ENCODE measurements at regions not wholly inside any gene's neighbourhood (a gene's known extent, or its start where the extent isn't known, plus 50 kb on each side); places are given as distances from the start of the nearest gene placed in this dataset.
"Not testable (repeated sequence)": the region's sequence is repeated elsewhere in the genome, so short reads cannot be mapped to it uniquely, and the experiment has no call there.

DNA sequence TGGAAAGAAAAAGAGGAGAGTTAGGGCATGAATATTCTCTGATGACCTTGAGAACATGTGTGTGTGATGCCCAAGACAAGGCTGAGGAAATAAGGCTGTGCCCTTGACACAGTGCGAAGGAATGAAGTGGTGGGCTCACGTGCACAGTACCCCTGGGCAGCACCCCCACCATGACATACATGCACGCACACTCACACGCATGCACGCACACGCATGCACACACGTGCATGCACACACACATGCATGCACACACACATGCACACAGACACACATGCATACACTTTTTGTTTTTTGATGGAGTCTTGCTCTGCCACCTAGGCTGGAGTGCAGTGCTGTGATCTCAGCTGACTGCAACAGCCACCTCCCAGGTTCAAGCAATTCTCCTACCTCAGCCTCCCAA is 118.1 kb downstream of the GATA3 start:
- no peak for DNase-seq
- intact Hi-C loops (cut with DNase I), result no loop called here

DNA sequence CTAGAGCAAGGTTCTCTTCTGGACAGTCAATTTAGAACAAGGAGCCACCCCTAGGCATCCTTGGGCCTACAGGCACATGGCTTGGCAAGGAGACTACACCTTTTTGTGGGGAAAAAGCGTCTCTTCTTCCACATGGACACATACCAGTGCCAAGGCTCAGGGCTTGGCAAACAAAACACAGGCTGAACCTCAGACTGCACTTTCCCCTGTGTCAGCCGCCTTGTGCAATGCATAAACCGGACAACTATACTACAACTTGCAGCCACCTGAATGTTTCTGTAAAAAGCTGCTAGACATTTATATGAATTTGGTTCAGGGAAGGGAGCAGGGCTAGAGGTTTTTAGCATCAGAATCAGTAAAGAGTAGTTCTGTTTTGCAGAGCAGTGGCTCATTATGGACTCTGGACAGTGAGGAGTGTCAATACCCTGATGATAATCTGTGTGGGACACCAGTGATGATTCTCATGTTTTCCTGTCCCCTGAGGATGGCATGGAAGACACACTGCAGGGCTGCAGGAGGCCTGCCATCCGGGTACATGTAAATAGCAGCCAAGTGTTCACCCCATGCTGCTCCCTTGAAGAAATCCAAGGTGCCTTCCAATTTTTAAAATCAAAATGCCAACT is 118.9 kb downstream of the GATA3 start:
- no peak for DNase-seq
- intact Hi-C loops (cut with DNase I), result no loop called here

DNA sequence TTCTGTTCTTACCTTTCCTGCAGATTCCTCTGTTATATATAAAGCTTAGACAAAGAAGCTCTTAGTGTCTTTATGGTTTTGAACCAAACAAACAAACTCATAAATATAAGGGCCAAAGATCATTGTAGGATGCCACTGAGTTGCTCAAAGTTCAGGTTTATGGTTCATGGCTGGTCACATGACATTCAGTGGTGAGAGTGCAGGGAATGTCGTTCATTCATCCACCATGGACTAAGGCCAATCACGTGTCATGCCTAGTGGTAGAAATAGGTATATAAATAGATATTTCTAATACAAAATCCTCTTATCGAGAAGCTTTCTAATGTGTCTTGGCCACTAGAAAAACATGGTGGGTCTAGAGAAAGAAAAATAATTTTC is 119.4 kb downstream of the GATA3 start:
- DNase-seq, result no peak
- intact Hi-C loops (cut with DNase I), result no loop called here

DNA sequence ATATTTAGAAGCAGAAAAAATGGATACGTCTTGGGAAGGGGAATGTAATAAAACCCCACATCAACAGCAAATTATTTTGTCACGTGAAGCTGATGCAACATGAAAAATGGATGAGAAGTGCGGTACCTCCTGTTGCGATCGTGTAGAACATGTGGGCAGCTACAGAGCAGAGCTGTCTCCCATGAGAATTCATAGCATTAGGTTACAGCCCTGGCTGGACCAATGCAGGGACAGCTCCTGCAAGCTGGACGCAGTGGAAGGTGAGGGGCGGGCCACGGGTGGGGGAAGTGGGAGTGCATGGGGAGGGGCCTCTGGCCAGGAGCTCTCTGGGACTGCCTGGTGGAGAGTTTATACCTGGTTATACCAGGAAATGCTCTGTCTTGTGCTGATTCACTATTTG is 120.3 kb downstream of the GATA3 start:
- intact Hi-C loops (cut with DNase I), result no loop called here
- DNase-seq, result no peak

DNA sequence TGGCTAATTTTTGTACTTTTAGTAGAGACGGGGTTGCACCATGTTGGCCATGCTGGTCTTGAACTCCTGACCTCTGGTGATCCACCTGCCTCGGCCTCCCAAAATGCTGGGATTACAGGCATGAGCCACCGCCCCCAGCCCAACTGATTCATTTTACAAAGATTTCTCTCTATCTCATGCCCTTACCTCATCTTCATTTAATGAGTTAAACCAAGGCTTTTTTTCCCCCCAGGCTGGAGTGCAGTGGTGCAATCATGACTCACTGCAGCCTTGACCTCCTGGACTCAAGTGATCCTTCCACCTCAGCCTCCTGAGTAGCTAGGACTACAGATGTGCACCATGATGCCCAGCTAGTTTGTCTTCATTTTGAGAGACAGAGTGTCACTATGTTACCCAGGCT is 123.0 kb downstream of the GATA3 start:
- intact Hi-C loops (cut with DNase I); DNase-seq: not testable (repeated sequence)

DNA sequence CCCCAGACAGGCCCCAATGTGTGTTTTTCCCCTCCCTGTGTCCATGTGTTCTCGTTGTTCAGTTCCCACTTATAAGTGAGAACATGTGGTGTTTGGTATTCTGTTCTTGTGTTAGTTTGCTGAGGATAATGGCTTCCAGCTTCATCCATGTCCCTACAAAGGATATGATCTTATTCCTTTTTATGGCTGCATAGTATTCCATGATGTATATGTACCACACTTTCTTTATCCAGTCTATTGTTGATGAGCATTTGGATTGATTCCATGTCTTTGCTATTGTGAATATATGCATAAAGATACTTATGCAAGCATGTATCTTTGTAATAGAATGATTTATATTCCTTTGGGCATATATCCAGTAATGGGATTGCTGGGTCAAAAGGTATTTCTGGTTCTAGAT is 125.3 kb downstream of the GATA3 start:
- DNase-seq; intact Hi-C loops (cut with DNase I): not testable (repeated sequence)

DNA sequence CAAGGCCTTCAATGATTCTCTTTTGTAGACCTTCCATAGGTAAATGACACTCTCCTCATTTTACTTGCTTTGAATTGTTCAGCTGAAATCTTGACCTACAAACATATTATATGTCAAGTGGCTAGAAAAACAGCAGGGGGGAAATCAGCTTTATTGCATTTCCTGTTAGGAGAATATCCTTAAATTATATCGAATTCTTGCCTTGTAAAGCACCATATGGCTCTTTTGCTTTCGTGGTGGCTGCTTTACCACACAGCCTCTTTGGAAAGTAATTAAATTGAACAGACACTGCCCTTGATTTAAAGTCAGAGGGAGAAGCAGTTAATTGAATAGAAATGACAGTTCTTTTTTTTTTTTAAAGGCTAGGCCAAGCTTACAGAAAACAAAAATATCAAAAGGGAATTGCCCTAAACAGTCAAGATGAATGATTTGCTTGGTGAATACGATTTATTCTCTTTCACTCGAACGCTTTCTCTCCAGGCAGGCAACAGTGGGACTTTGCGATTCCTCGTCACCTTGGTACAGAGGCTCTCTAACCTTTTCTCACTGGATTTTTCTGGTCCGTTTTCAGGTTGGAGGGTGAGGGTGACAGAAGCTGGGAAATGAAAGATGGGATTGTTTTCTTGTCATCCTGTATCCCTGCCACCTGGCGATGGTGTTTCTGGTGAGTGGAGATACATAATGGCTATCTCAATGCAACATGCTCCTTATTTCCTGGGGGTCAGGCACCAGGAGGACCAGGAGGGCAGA is 126.0 kb downstream of the GATA3 start:
- no peak for DNase-seq

DNA sequence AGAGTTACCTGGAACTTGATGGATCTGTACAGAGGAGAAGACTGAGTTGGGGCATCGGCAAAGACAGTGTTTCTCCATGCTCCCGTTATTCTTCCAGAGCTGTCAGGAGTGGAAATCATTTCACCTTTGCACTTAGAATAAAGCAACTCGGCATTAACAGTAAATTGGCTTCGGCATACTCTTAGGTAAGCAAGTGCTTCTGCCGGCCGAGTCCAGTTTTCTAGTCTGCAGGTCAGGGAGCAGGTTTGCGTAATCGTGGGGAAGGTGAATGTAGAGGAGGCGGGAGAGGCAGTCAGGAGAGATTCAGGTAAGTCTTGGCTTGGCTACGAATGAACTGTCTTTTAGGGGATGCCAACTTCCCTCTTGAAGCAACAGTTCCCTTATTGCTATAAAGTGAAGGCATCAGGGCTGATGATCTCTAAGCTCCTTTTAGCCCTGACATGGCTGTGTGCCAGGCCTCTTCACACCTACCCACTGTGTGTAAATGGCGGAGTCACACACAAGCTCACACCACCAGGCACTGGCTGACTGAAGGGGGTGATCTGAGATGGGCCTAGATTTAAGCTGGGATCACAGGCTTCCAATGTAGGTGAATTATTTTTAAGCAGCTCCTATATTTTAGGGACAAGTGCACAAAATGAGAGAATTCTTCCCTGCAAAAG is 127.1 kb downstream of the GATA3 start:
- no peak for DNase-seq
- intact Hi-C loops (cut with DNase I), result no loop called here

More for the DNA sequence above, 126.0 kb downstream of the GATA3 start:
- intact Hi-C loops (cut with DNase I), result no loop called here

DNA sequence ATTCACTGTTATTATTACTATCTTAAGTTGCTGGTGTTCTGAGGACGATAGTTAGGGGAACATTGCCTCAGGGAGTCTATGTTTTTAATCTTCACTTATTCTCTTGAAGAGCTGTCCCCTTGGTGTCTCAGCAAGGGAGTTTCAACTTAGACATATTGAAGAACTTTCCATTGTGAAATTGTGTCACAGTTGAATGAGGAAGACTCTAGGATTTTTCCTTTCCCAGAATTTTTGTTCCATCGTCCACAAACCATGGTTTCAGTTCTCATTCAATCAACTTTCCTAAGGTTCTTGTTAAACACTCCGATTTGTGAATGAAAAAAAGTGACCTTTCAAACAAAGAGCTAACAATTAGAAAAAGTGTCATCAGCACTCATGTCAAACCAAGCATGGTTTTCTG is 128.3 kb downstream of the GATA3 start:
- DNase-seq, result no peak
- intact Hi-C loops (cut with DNase I), result no loop called here

DNA sequence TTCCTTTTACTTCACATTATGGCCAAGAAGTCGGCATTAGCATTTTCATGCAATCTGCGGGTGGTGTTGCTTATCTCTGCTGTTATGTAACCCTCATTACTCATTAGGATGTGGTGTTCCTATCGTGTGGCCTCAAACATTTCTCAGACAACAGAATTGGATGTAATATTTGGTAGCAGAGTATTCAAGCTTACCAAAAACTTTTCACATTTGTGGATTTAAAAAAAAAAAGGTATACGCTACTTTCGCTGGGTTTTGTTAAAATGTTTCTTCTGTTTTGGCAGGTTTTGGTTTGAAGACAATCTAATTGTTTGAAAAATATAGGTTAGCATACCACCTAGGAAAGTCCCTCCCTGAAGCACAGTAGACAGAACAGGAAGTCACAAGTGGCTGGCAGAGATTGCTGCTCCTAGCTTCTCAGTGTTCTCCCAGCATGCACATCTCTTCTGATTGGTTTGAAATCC is 128.8 kb downstream of the GATA3 start:
- DNase-seq, result no peak
- intact Hi-C loops (cut with DNase I), result no loop called here

DNA sequence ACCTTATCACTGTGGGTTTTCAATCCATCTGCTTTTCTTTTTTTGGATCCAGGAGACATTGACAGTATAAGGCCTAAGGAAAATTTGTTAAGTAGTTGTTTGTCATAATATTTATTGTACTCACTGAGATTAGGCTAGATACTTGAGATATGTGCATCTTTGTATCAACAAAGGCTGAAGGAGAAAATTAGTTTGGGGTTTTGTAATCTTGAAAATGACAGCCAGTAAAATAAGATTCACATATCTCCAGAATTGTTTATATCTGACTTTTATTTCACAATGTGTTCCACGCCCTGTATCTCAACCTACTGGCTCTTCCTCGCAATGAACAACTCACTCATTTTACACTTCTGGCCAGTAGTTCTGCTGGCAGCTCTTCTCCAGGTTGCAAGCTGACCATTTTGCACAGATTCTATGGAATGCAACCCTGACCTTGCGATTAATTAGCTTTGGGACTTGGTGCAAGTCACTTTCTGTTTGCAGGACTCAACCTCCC is 132.7 kb downstream of the GATA3 start:
- intact Hi-C loops (cut with DNase I), result no loop called here
- DNase-seq, result no peak

DNA sequence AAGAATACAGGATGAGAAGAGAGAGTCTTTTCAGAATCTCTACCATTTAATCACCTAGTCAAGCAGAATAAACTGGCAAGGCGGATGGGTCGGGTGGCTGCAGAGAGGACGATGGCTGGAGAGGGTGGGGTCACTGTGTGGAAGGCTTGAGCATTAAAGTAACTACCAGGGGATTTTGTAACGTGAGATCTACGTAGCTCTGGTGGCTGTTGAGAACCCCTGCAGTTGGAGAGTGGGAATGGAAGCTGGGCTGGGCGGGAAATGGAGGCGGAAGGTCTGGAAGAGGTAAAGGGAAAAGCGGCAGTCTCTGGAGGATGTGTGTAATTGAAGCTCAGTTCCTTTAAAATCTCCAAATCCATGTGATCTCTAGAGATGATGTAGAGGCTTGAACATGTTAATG is 135.0 kb downstream of the GATA3 start:
- intact Hi-C loops (cut with DNase I), result no loop called here
- DNase-seq, result no peak

DNA sequence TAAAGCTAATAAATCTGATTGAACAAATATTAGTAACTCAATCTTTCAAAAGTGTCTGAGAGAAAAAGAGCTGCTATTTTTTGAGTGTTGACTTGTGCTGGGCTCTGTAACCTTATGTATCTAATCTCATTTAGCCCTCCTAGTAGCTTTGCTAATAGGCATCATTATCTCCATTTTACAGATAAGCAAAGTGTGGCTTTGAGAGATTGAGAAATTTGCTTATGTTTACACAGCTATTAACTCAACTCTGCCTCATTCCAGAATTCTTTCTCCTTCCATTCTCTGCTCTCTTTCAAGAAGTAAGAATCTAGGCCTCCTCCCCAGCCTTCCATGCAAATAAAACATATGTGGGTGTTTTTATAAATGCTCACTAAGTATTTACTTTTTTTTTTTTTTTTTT is 137.8 kb downstream of the GATA3 start:
- intact Hi-C loops (cut with DNase I), result no loop called here
- no peak for DNase-seq

DNA sequence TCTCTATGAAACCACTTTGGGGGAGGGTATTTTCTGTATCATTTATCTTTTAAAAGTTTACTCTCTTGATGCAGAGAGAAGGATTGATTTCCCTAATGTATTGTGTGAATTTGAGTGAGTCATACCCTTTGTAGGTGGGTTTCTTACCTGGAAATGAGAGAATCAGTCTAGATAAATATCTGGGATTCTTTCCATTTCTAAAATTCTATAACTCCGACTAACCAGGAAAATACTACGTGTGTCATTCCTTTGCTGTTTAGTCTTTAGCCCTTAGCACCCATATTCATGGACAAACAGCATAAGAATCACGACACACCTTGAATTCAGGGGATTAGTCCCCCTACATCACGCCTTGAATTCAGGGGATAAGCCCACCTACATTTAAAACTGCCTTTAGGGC is 139.1 kb downstream of the GATA3 start:
- no peak for DNase-seq
- intact Hi-C loops (cut with DNase I), result no loop called here

DNA sequence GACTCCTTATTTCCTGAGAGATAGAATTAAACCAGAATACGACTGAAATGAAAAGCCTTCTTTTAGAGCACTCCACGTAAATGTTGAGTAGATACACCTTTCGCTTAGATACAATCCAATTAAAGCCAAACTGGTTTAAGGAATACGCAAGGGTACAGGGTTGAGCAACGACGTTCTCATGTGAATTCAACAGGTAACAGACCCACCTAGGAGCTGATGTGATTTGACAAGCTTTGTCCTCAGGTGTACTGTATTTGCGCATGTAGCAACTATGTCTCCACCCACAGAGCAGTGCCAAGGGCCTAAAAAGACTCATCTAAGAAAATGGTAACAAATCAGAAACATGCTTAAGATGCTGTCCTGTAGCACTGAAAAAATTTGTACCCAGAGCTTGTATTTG is 139.6 kb downstream of the GATA3 start:
- intact Hi-C loops (cut with DNase I), result no loop called here
- DNase-seq, result no peak

DNA sequence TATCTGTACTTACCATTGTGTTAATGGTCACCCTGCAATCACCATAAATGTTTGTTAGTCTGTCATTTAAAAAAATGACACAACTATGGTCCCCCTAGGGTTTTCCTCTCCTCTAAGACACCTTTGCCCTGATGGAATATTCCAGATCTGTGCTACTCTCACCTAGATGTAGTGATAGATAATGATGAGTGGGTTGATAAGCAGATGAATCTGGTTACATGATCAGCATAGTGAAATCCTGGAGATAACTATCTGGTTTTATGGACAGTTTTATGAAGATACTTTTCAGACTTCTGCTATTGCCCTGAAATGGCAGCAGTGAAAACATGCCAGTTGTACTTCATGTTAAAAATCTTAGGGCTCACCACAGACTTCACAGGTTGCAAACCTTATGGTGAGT is 152.4 kb downstream of the GATA3 start:
- DNase-seq, result no peak
- intact Hi-C loops (cut with DNase I), result no loop called here

DNA sequence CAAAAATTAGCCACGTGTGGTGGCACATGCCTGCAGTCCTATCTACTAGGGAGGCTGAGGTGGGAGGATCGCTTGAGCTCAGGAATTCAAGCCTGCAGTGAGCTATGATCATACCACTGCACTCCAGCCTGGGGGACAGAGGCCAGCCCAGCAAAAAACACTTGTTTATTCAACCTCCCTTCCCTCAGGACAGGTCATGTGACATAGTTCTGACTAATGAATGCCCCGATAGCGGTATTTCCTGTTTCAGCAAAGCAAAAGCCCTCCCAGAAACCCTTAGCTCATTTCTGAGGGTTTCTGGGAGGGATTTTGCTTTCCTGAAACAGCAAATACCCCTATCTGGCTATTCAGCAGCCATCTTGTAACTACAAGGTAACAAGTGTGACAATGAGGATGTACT is 157.1 kb downstream of the GATA3 start:
- intact Hi-C loops (cut with DNase I), result no loop called here
- DNase-seq, result no peak

DNA sequence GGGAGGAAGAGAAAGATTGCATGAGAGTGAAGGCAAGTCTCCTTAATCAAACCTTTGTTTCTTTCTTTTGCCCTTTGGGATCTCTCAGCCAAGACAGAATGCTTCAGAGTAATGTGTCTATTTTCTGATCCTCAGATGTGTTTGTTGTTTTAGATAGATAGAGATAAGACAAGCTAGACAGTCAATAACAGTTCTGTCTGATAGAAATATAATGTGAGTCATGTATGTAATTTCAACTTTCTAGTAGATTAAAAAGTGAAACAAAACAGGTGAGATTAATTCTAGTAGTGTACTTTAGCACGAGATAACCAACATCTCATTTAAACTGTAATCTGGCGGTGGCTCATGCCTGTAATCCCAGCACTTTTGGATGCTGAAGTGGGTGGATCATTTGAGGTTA is 159.2 kb downstream of the GATA3 start:
- intact Hi-C loops (cut with DNase I), result no loop called here
- no peak for DNase-seq

DNA sequence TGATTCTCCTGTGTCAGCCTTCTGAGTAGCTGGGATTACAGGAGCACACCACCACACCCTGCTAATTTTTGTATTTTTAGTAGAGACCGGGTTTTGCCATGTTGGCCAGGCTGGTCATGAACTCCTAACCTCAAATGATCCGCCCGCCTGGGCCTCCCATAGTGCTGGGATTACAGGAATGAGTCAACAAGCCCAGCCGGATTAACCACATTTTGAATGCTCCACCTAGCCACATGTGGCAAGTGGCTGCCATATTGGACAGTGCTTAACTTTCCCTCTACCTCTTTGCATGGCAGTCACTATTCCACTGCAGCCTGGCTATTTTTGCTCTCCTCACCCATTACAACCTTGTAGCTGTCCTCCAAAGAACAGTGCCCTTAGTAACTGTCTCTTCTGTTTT is 160.1 kb downstream of the GATA3 start:
- intact Hi-C loops (cut with DNase I), result no loop called here
- no peak for DNase-seq

DNA sequence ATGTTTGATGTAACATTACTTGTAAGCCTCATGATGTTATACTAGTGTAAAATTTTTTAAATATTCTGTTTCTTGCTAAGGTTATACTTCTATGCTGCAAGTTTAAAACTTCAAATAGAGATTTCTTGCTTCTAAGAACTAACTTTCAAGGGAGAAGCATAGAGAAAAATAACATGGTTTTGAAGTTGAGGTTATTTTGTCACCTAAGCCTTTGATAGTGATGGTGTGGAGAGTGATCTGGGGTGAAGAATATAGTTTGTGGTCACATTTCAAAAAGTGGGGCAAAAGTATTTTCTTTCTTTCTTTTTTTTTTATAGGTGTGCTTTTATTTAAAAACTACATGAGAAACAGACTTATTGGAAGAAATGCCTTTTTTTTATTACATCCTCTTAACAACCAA is 162.4 kb downstream of the GATA3 start:
- intact Hi-C loops (cut with DNase I), result no loop called here
- DNase-seq, result no peak

DNA sequence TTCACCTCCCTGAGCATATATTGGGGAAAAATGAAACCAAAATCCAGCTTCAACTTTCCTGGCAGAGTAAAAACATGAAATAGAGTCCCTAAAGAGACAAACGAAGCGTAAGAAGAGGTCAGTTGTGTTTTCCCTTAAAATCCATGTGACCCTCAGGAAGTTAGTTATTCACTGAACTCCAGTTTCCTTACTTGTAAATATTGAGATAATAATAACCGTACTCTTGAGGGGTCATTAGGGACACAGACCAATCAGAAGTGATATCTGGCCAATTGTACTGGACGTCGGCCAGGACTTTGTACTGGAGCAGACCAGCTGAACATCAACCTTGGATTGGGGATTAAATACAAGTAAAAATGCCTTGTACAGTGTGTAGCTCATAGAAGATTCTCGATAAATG is 167.0 kb downstream of the GATA3 start:
- no peak for DNase-seq

DNA sequence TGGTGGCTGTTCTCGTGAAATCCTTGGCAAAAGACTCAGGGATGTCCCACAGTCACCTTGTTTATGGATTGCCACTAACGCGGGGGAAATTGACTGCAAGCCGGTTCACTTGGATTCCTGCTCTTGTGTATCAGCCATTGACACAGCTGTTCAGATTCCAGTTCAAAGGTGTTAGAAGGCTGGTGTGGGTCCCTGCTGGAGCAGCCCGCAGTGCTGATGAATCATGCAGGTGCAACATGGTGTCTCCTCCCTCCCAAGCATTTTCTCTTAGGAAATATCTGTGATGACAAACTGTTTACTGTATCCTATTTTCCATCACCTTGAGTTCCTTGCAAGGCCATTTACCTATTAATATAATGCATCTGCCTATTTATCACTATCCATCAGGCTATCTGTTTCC is 170.1 kb downstream of the GATA3 start:
- intact Hi-C loops (cut with DNase I), result no loop called here
- no peak for DNase-seq

More for the DNA sequence above, 167.0 kb downstream of the GATA3 start:
- intact Hi-C loops (cut with DNase I), result no loop called here

Measured in posterior cingulate gyrus (tissue), 11 donors.